ENCODE measurements at regions not wholly inside any gene's neighbourhood (a gene's known extent, or its start where the extent isn't known, plus 50 kb on each side); places are given as distances from the start of the nearest gene placed in this dataset.

GRCh38 chr2:100627330-100628300 is 64.8 kb downstream of the PDCL3 start:
- DNase-seq (ENCODE audit: low read depth in 4 of 4, low spot score in 3 of 4): no peak

- DNase-seq (ENCODE audit: low read depth in 4 of 4, low spot score in 3 of 4): no peak
Observed at GRCh38 chr2:100628506-100628905, 65.7 kb downstream of the PDCL3 start.

DNA sequence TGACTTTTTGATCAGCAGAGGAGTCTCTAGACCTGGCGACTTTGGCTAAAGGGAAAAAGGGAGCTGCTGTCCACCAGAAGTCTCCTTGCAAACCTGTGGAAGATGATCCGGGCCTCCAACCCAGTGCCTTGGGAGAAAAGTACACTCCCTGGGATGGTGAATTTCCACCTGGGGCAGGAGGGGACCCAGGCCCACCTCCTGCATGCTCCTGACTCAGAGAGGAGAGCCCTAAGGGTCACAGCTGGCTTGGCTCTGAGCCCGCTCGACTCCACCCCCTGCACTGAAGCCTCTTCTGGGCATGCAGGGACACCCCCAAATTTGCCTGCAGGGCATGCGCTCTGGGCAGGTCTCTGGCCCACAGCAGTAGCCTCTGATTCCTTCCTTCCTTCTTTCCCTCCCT is 66.5 kb downstream of the PDCL3 start:
- DNase-seq (ENCODE audit: low read depth in 4 of 4, low spot score in 3 of 4): no peak

DNA sequence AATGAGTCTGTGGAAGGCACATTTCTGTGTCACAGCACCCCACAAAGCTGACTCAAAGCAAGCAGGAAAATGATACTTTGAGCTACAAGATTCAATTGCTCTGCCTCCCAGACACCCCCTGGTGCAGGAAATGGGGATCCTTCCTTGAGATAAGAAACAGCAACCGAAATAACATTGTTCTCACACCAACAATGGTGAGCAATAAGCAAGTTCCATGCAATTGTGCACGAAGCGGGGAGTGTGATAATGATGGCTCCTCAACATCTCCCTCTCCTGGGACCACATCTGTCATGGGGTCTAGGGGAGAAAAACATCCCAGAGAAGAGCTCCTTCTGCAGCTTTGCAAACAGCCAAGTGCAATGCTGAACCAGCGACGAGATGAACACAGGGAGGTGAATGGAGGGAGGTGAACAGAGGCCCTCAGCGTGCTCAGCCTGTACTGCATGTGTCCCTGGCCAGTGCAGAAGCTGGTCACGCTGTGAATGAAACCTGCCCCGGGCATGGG is 67.7 kb downstream of the PDCL3 start:
- no peak for DNase-seq (ENCODE audit: low read depth in 4 of 4, low spot score in 3 of 4)

DNA sequence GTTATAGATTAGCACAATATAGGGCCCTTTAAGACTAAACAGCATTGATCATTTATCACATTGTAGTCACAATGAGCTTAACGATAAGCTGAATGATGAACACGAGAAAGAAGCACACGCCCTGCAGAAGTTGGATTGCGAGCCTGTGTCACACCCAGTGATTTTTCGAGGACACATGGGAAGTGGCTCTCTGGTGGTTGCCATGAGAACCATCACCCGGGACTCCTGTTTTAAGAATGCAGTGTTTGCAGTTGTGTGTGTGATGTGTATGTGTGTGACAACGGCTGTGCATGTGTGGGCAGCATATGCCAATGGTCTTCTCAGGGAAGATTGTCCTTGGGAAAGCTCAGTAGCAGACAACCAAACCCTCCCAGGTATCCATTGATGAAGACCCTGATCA is 69.2 kb downstream of the PDCL3 start:
- no peak for DNase-seq (ENCODE audit: low read depth in 4 of 4, low spot score in 3 of 4)

- no peak for DNase-seq (ENCODE audit: low read depth in 4 of 4, low spot score in 3 of 4)
Observed at GRCh38 chr2:100632759-100633158, 70.0 kb downstream of the PDCL3 start.

DNA sequence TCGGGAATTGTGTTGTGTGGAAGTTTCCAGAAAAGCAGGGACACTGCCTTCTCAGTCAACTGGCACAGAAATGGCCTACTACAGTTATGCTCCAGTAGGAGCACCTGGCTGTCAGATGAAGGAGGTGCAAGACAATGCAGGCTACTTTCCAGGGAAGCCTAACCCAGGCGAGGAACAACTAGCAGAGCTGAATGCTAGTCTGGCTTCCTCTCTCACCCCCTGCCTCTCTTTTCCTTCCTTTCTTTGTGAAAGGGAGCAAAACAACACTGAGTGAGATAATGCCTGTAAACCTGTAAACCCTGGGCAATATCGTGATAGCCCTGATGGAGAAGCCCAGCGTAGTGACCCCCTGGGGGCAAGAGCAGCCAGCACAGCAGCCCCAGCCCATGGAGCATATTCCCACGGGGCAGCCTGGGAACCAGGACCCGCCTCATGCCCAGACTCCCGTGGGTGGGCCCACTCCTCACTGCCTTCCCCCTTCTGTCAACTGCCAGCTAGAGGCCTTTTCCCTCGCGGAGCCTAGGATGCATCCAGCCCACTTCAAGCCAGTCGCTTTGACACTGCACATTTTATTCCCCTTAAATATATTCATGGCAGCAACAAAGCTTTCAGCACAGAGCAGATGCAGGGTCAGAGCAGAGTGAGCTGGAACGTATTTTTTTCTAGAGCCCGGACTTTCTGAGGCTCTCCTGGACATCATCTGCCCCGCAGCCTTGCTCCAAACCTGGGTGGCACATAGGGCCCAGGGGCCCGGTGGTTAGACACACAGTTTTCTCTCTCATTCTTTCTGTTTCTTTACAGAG is 77.0 kb downstream of the PDCL3 start:
- DNase-seq (ENCODE audit: low read depth in 4 of 4, low spot score in 3 of 4): no peak

GRCh38 chr2:100640431-100641124 is 77.8 kb downstream of the PDCL3 start:
- DNase-seq (ENCODE audit: low read depth in 4 of 4, low spot score in 3 of 4): no peak

GRCh38 chr2:100641125-100641435 is 78.3 kb downstream of the PDCL3 start:
- no peak for DNase-seq (ENCODE audit: low read depth in 4 of 4, low spot score in 3 of 4)

GRCh38 chr2:100642425-100642824 is 79.6 kb downstream of the PDCL3 start:
- DNase-seq (ENCODE audit: low read depth in 4 of 4, low spot score in 3 of 4): no peak

DNA sequence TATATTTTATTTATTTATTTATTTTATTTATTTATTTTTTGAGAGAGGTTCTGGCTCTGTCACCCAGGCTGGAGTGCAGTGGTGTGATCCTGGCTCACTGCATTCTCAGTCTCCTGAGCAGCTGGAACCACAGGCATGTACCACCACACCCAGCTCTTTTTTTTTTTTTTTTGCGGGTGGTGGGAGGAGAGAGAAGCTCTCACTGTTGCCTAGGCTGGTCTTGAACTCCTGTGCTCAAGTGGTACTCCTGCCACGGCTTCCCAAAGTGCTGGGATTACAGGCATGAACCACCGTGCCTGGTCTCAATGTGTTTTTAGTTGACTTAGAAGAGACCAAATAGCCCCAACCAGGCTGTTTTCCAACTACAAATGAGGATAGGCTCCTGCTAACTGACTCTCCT is 80.7 kb downstream of the PDCL3 start:
- no peak for DNase-seq (ENCODE audit: low read depth in 4 of 4, low spot score in 3 of 4)

GRCh38 chr2:100643906-100644501 is 81.2 kb downstream of the PDCL3 start:
- DNase-seq (ENCODE audit: low read depth in 4 of 4, low spot score in 3 of 4): no peak

GRCh38 chr2:100645695-100646429 is 83.1 kb downstream of the PDCL3 start:
- no peak for DNase-seq (ENCODE audit: low read depth in 4 of 4, low spot score in 3 of 4)

DNA sequence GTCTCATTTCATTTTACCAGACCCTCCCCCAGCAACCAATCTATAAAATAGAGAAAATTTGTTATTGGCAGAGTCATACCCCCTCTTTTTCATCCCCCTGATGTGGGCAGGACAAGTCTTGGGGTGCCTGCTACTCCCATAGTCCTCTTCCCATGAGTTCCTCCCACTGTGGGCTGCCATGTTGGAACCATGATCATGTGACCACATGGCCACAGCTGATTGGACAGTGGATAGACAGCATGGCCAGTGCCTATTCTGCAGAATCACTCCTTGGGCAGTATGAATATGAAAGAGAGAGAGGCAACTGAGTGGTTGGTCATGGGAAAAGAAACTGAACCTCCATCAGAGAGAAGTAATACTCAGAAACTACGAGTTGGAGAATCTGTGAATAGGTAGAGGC is 84.9 kb downstream of the PDCL3 start:
- no peak for DNase-seq (ENCODE audit: low read depth in 4 of 4, low spot score in 3 of 4)

DNA sequence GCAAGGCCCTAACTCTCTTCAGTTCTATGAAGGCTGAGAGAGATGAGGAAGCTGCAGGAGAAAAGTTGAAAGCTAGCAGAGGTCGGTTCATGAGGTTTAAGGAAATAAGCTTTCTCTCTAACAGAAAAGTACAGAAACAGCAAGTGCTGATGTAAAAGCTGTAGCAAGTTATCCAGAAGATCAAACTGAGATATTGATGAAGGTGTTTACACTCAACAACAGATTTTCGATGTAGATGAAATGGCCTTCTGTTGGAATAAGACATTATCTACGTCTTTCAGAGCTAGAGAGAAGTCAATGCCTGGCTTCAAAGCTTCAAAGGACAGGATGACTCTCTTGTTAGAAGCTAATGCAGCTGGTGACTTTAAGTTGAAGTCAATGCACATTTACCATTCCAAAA is 87.4 kb downstream of the PDCL3 start:
- no peak for DNase-seq (ENCODE audit: low read depth in 4 of 4, low spot score in 3 of 4)

DNA sequence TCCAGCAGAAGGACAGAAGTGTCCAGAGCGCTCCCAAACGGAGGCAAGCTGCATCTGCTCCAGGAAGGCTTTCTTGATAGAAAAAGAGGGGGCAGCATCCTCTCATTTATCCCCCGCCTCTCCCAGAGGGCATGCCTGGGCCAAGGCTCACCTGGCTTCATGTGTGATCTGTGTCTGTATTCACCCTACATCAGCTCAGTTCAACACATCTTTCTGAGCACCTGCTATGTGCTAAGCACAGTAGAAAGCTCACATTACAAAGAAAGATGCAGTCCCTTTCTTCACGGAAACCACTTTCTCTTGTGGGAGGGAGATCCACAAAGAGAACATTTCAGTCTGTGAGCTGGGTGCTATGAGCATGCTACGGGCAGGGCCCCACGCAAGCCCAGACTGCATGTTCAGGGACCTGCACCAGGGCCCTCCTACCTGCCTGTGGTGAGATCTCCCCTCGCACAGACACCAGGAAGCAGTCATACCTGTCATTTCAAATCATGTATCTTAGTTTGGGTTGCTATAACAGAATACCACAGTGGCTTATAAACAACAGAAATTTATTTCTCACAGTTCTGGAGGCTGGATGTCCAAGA is 90.7 kb downstream of the PDCL3 start:
- no peak for DNase-seq (ENCODE audit: low read depth in 4 of 4, low spot score in 3 of 4)

DNA sequence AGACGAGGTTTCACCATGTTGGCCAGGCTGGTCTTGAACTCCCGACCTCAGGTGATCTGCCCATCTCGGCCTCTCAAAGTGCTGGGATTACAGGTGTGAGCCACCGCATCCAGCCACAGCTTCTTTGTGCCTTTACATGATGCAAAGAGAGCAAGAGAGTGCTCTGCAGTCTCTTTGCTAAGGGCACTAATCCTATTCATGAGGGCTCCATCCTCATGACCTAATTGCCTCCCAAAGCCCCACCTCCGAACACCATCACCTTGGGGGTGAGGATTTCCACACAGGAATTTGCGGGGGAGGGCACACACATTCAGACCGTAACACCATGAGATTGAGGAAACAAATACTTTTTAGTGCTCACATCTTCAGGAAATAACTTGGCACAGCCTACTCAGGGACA is 91.8 kb downstream of the PDCL3 start:
- no peak for DNase-seq (ENCODE audit: low read depth in 4 of 4, low spot score in 3 of 4)

DNA sequence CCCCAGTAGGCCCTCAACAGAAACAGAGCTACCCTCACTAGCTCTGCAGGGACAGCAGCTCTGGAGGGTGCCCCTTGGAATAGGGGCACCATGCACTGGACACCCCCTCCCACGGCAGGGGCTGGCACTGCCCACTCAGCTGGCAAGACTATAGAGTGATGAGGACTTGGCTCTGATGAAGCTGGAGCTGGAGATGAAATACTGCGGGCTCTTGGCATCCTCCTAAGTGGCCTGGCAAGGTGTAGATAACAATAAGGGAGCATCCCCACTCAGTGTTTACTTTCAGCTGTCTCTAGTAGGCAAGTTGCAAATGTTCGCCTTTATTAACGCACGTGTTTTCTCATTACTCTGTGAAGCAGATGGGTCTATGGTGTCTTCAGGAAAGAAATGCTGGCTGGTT is 92.7 kb downstream of the PDCL3 start:
- DNase-seq (ENCODE audit: low read depth in 4 of 4, low spot score in 3 of 4): no peak

GRCh38 chr2:100655936-100656534 is 93.2 kb downstream of the PDCL3 start:
- no peak for DNase-seq (ENCODE audit: low read depth in 4 of 4, low spot score in 3 of 4)
